PFSK-1 (cell line): ENCODE measurements at regions not wholly inside any gene's neighbourhood (a gene's known extent, or its start where the extent isn't known, plus 50 kb on each side); places are given as distances from the start of the nearest gene placed in this dataset.

Experiments used
- FOXP2 ChIP-seq: optimal IDR thresholded peaks from 2 replicates; pipeline ENCODE3; 2011; ENCODE audit warnings: borderline replicate concordance, control low read depth, inconsistent platforms; ENCODE audit not compliant: insufficient read depth; ENCODE audit errors: extremely low read length, extremely low read depth
- POLR2AphosphoS5 ChIP-seq: IDR thresholded peaks from 2 replicates; pipeline ENCODE4 v1.6.1; 2012; ENCODE audit warnings: low read depth, mild to moderate bottlenecking, control low read depth, low read length, moderate library complexity
- REST ChIP-seq, 2 experiments: IDR thresholded peaks; 2 replicates each; pipeline versions ENCODE4 v1.6.1 to v1.8.0; 2011 to 2012; ENCODE audit warnings: low read depth in 2 of 2, low read length in 2 of 2, control low read depth in 1 of 2, inconsistent platforms in 1 of 2, mild to moderate bottlenecking in 1 of 2, moderate library complexity in 1 of 2; ENCODE audit not compliant: insufficient read depth in 1 of 2
- SIN3A ChIP-seq: IDR thresholded peaks from 2 replicates; pipeline ENCODE4 v1.6.1; 2012; ENCODE audit warnings: mild to moderate bottlenecking, low read length, moderate library complexity, borderline replicate concordance; ENCODE audit not compliant: insufficient read depth
- TAF1 ChIP-seq: IDR thresholded peaks from 2 replicates; pipeline ENCODE4 v1.6.1; 2012; ENCODE audit warnings: low read length, control low read depth, borderline replicate concordance; ENCODE audit not compliant: insufficient read depth

GRCh38 chr6:154885214-154885613, 109.9 kb upstream of the TIAM2 start:
- no peak for TF ChIP-seq FOXP2
- no peak for TF ChIP-seq SIN3A
- no peak for TF ChIP-seq REST (IDR thresholded peaks at IDR 0.05; ENCODE audit: insufficient read depth in 1 of 2, low read depth in 2 of 2, low read length in 2 of 2)
- TF ChIP-seq POLR2AphosphoS5, result no peak
- TF ChIP-seq TAF1, result no peak

- TF ChIP-seq SIN3A, result no peak
- TF ChIP-seq TAF1, result no peak
- TF ChIP-seq FOXP2, result no peak
Measured at GRCh38 chr6:154886016-154886415, 109.1 kb upstream of the TIAM2 start.

- TF ChIP-seq SIN3A, result no peak
- no peak for TF ChIP-seq TAF1
- no peak for TF ChIP-seq FOXP2
- no peak for TF ChIP-seq POLR2AphosphoS5
- TF ChIP-seq REST (IDR thresholded peaks at IDR 0.05; ENCODE audit: insufficient read depth in 1 of 2, low read depth in 2 of 2, low read length in 2 of 2), result no peak
Measured at GRCh38 chr6:154886471-154886870, 108.6 kb upstream of the TIAM2 start.

GRCh38 chr6:154887051-154887450, 108.1 kb upstream of the TIAM2 start:
- TF ChIP-seq POLR2AphosphoS5 (no peak), REST (IDR thresholded peaks at IDR 0.05; ENCODE audit: insufficient read depth in 1 of 2, low read depth in 2 of 2, low read length in 2 of 2) (no peak), FOXP2 (no peak), TAF1 (no peak), SIN3A (no peak)

GRCh38 chr6:154888421-154889295, 106.5 kb upstream of the TIAM2 start:
- TF ChIP-seq SIN3A, result no peak
- TF ChIP-seq REST (IDR thresholded peaks at IDR 0.05; ENCODE audit: insufficient read depth in 1 of 2, low read depth in 2 of 2, low read length in 2 of 2), result no peak
- TF ChIP-seq TAF1, result no peak
- TF ChIP-seq FOXP2, result no peak
- no peak for TF ChIP-seq POLR2AphosphoS5
